ENCODE measurements at regions not wholly inside any gene's neighbourhood (a gene's known extent, or its start where the extent isn't known, plus 50 kb on each side); places are given as distances from the start of the nearest gene placed in this dataset.

- TF ChIP-seq CTCF (IDR thresholded peaks at IDR 0.05), result no peak
- no peak for TF ChIP-seq POLR2A (IDR thresholded peaks at IDR 0.05)
These were observed 108.7 kb upstream of the VSTM2B start for GRCh38 chr19:29417048-29417447.
